Upper lobe of right lung (tissue), 1 donor: ENCODE measurements at regions not wholly inside any gene's neighbourhood (a gene's known extent, or its start where the extent isn't known, plus 50 kb on each side); places are given as distances from the start of the nearest gene placed in this dataset.
"Not testable (repeated sequence)": the region's sequence is repeated elsewhere in the genome, so short reads cannot be mapped to it uniquely, and the experiment has no call there.

Experiments
- ATAC-seq: fragments of 200-7000 bp; cut with Tn5 transposase; one replicate; pipeline ENCODE4 v1.9.1; 2020; ENCODE audit warnings: mild to moderate bottlenecking, moderate library complexity
- DNase-seq: peaks from one replicate; pipeline ENCODE4 v3.0.0-alpha.2; 2020
- H3K27ac ChIP-seq: fragments of 200-600 bp; one replicate; pipeline ENCODE4 v1.8.0; 2022
- H3K27me3 ChIP-seq: fragments of 200-600 bp; one replicate; pipeline ENCODE4 v1.8.0; 2022; ENCODE audit warnings: mild to moderate bottlenecking
- H3K36me3 ChIP-seq: fragments of 200-600 bp; one replicate; pipeline ENCODE4 v1.8.0; 2022
- H3K4me1 ChIP-seq: fragments of 200-600 bp; one replicate; pipeline ENCODE4 v1.8.0; 2022
- H3K4me3 ChIP-seq: fragments of 200-600 bp; one replicate; pipeline ENCODE4 v1.8.0; 2022; ENCODE audit warnings: mild to moderate bottlenecking
- H3K9me3 ChIP-seq: fragments of 200-600 bp; one replicate; pipeline ENCODE4 v1.8.0; 2022
- intact Hi-C: fragments of 100-400 bp; cut with DNase I; formaldehyde crosslinking; loops from one replicate; pipeline ENCODE4 v1.11.0; 2022
- TF ChIP-seq, protein P1 (sequence below): fragments of 200-600 bp; IDR thresholded peaks from one replicate; pipeline ENCODE4 v1.8.0; 2022; ENCODE audit warnings: antibody characterized with exemption
- donor health status: DM: no; HTN: yes; CAD: no; lungs with severe emphysema.

DNA sequence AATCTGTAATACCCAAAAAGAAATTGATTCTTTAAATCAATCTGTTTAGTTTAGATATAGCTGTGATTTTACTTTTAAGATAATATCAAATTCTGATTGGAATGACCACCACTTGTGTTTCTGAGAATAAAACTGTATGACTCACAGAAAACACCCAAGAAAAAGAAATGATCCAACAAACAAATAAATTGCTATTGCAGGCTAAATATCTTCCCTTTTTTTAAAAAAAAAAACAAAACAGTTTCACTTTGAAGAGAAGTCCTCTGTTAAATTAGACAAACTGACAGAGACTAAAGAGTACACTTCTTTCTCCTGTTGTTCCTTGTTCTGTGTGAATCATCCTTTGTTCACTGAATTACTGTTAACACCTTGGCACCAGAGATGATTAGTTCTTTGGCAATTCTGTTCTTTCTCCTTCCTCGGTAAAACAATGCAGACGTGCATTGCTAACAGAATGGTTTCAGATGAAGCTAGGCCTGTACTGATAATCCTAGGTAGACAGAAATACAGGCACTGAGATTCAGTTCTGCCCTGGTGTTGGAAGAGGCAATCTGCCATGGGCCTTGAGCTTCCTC, 895.2 kb upstream of the CITED2 start:
- no peaks in the 10 kb centered on the region for H3K27me3 ChIP-seq
- no peak overlapping the region for H3K4me3 ChIP-seq
- H3K9me3 ChIP-seq: no peaks in the 10 kb centered on the region
- DNase-seq (no peak), ATAC-seq (no peak)
- intact Hi-C loops: no loop called here
- H3K36me3 ChIP-seq: no peaks in the 10 kb centered on the region
- no peak overlapping the region for H3K27ac ChIP-seq
- no peaks in the 10 kb centered on the region for H3K4me1 ChIP-seq
- TF ChIP-seq, protein P1, sequence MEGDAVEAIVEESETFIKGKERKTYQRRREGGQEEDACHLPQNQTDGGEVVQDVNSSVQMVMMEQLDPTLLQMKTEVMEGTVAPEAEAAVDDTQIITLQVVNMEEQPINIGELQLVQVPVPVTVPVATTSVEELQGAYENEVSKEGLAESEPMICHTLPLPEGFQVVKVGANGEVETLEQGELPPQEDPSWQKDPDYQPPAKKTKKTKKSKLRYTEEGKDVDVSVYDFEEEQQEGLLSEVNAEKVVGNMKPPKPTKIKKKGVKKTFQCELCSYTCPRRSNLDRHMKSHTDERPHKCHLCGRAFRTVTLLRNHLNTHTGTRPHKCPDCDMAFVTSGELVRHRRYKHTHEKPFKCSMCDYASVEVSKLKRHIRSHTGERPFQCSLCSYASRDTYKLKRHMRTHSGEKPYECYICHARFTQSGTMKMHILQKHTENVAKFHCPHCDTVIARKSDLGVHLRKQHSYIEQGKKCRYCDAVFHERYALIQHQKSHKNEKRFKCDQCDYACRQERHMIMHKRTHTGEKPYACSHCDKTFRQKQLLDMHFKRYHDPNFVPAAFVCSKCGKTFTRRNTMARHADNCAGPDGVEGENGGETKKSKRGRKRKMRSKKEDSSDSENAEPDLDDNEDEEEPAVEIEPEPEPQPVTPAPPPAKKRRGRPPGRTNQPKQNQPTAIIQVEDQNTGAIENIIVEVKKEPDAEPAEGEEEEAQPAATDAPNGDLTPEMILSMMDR: no peak

DNA sequence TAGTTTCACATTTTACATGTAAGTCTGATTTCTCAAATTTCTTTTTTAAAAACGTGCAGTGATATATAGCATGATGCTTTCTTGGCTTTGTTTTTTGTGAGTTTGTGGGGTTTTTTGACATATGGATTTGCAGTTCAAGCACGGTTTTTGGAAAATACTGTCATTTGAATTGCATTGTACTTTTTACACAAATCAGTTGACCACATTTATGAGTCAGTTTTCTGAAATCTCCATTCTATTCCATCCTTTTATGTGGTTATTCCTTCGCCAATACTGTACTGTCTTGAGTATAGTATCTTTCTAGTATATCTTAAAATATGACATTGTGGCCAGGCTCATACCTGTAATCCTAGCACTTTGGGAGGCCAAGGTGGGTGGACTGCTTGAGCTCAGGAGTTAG, 890.0 kb upstream of the CITED2 start:
- ATAC-seq: no peak
- H3K27me3 ChIP-seq: no peaks in the 10 kb centered on the region

DNA sequence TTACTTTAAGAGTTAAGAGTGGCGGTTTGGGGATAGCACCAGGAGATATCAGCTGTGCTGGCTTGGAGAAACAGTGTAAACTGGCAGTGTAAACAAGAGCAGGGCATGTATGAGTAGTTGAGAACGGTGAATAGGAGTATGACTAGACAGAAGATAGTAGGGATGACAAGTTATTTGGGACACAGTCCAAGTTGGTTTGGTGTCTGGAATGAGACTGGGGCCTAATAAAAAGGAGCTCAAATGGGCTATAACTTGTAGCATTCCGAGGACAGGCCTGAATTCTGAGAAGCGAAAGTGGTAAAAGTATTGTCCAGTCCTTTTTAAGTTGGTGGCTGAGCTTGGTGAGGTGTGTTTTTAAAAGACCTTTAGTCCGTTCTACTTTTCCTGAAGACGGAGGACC, 883.9 kb upstream of the CITED2 start:
- intact Hi-C loops, H3K9me3 ChIP-seq, H3K4me3 ChIP-seq, H3K27me3 ChIP-seq, H3K27ac ChIP-seq, ATAC-seq, DNase-seq, H3K36me3 ChIP-seq, H3K4me1 ChIP-seq: not testable (repeated sequence)

More for the DNA sequence above, 890.0 kb upstream of the CITED2 start:
- intact Hi-C loops: no loop called here
- H3K4me1 ChIP-seq: no peaks in the 10 kb centered on the region
- H3K27ac ChIP-seq: no peak overlapping the region
- TF ChIP-seq, protein P1: no peak
- no peak for DNase-seq
- H3K36me3 ChIP-seq: no peaks in the 10 kb centered on the region
- no peak overlapping the region for H3K4me3 ChIP-seq
- no peaks in the 10 kb centered on the region for H3K9me3 ChIP-seq

DNA sequence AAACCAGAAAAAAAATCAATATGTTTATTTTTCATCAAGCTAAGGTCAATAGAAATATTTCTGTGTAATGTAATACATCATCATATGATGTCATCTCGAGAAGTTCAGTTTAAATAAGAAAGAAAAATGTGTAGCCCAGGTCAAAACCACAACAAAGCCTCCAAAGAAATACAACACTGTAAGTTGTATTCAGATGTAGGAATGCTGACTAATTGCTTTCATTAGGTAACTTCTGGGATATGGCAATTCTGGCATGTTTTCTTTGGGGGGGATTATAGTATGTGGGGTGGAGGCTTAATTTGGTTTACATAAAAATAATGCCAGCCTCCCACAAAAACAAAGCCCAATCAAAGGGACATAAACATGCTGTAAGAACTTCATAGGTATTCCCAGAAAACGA, 881.8 kb upstream of the CITED2 start:
- Histone ChIP-seq H3K27me3 (no peaks in the 10 kb centered on the region), H3K4me1 (no peaks in the 10 kb centered on the region), H3K9me3 (no peaks in the 10 kb centered on the region), H3K27ac (no peak overlapping the region), H3K36me3 (no peaks in the 10 kb centered on the region), H3K4me3 (no peak overlapping the region)
- ATAC-seq: no peak
- intact Hi-C loops: no loop called here
- TF ChIP-seq, protein P1: no peak
- DNase-seq: no peak

DNA sequence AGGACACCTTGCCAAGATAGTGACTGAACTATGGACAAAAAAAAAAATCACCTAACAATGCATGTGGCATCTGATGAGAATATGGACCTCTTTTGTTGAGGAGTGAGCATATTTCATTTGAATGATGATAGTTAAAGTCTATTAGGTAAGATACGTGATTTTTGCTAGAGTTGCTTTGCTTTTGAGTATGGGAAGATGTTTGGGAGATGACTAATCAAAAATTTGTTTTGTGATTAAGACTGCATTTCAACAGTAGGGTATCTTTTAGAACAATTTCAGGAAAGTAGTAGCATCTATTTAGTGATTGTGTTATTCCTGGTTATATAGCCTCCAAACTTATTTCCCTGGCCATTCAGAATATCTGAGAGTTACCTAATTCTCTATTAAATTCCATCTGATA, 878.6 kb upstream of the CITED2 start:
- Histone ChIP-seq H3K27ac (no peak overlapping the region), H3K9me3 (no peaks in the 10 kb centered on the region), H3K36me3 (no peaks in the 10 kb centered on the region), H3K4me3 (no peak overlapping the region), H3K27me3 (no peaks in the 10 kb centered on the region), H3K4me1 (no peaks in the 10 kb centered on the region)
- DNase-seq (no peak), ATAC-seq (no peak)
- TF ChIP-seq, protein P1: no peak
- intact Hi-C loops: no loop called here

DNA sequence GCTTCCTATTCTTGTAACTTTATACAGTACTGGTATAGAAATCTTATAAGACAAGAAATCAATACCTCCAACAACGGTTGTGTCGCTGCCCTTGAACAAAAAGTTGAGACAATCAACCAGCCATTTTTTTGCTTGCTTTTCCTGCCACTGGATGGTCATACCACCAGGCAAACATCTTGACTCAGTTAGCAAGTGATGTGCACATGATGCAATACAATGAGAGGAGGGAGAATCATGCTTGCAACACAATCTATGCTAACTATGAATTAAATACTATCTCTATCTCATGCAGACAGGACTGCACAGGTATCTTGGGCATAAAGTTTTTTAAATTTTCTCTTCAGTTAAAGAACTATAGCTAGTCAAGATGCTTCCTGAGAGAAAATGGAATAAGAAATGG, 877.7 kb upstream of the CITED2 start:
- DNase-seq (no peak), ATAC-seq (no peak)
- TF ChIP-seq, protein P1: no peak

More for the DNA sequence above, 877.7 kb upstream of the CITED2 start:
- H3K36me3 ChIP-seq: no peaks in the 10 kb centered on the region
- H3K27me3 ChIP-seq: no peaks in the 10 kb centered on the region
- no peak overlapping the region for H3K27ac ChIP-seq
- no peak overlapping the region for H3K4me3 ChIP-seq
- no peaks in the 10 kb centered on the region for H3K9me3 ChIP-seq
- H3K4me1 ChIP-seq: no peaks in the 10 kb centered on the region
- intact Hi-C loops: no loop called here
